Activated CD4-positive, alpha-beta T cell treated with anti-CD3 and anti-CD28 coated beads, Interleukin-2, amount 50 U/mL, for 4 hours (primary cell): ENCODE measurements at regions not wholly inside any gene's neighbourhood (a gene's known extent, or its start where the extent isn't known, plus 50 kb on each side); places are given as distances from the start of the nearest gene placed in this dataset.

ENCODE experiments used
- DNase-seq, 2 experiments: peaks; one replicate each; pipeline ENCODE4 v3.0.0-alpha.2; 2020

GRCh38 chr18:51955136-51955535 lies 384.9 kb upstream of the DCC start:
- DNase-seq: no peak

GRCh38 chr18:51957001-51957400 lies 383.0 kb upstream of the DCC start:
- no peak for DNase-seq

GRCh38 chr18:51980101-51980500 lies 359.9 kb upstream of the DCC start:
- no peak for DNase-seq

GRCh38 chr18:51988277-51988676 lies 351.7 kb upstream of the DCC start:
- DNase-seq: no peak

GRCh38 chr18:51997129-51997528 lies 342.9 kb upstream of the DCC start:
- no peak for DNase-seq

- no peak for DNase-seq
Observed at GRCh38 chr18:51998066-51998465, 341.9 kb upstream of the DCC start.

- no peak for DNase-seq
Observed at GRCh38 chr18:51998711-51999110, 341.3 kb upstream of the DCC start.

GRCh38 chr18:51999351-51999750 lies 340.6 kb upstream of the DCC start:
- DNase-seq: no peak

GRCh38 chr18:52000435-52000834 lies 339.6 kb upstream of the DCC start:
- DNase-seq: no peak

- DNase-seq: no peak
Observed at GRCh38 chr18:52001106-52001505, 338.9 kb upstream of the DCC start.

- DNase-seq: no peak
Observed at GRCh38 chr18:52002600-52002999, 337.4 kb upstream of the DCC start.

GRCh38 chr18:52007105-52007504 lies 332.9 kb upstream of the DCC start:
- no peak for DNase-seq

- no peak for DNase-seq
Observed at GRCh38 chr18:52008330-52008729, 331.7 kb upstream of the DCC start.

- DNase-seq: no peak
Observed at GRCh38 chr18:52008736-52009135, 331.3 kb upstream of the DCC start.

- DNase-seq: no peak
Observed at GRCh38 chr18:52009958-52010357, 330.0 kb upstream of the DCC start.

- DNase-seq: no peak
Observed at GRCh38 chr18:52045946-52046675, 293.9 kb upstream of the DCC start.

GRCh38 chr18:52046842-52047241 lies 293.2 kb upstream of the DCC start:
- no peak for DNase-seq

GRCh38 chr18:52054324-52054723 lies 285.7 kb upstream of the DCC start:
- DNase-seq: no peak

GRCh38 chr18:52060607-52061304 lies 279.2 kb upstream of the DCC start:
- DNase-seq: no peak

GRCh38 chr18:52063923-52064322 lies 276.1 kb upstream of the DCC start:
- DNase-seq: no peak

GRCh38 chr18:52069201-52069600 lies 270.8 kb upstream of the DCC start:
- DNase-seq: no peak

- DNase-seq: no peak
Observed at GRCh38 chr18:52070291-52070756, 269.7 kb upstream of the DCC start.

- no peak for DNase-seq
Observed at GRCh38 chr18:52077251-52077983, 262.6 kb upstream of the DCC start.

GRCh38 chr18:52082246-52082645 lies 257.8 kb upstream of the DCC start:
- no peak for DNase-seq
